ENCODE measurements at regions not wholly inside any gene's neighbourhood (a gene's known extent, or its start where the extent isn't known, plus 50 kb on each side); places are given as distances from the start of the nearest gene placed in this dataset.

DNA sequence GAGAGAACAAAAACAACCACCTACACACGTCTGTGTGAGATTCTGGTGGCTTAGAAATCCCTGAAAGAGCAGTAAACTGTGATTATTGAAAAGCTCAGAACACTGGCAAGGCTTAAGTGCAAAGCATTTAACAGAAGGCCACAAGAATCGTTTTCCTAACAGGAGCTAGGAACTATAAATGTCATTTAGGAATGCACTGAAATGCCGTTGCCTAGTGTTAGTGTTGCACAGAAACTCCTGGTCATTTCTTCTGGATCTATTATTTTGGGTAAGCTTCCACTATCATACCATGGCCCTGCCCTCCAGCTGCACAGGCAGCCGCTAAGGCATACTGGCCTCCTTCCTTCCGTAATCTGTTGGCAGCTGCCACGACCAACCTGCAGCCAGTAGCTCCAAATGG, 923.2 kb downstream of the NLGN4X start:
- TF ChIP-seq, protein P1, sequence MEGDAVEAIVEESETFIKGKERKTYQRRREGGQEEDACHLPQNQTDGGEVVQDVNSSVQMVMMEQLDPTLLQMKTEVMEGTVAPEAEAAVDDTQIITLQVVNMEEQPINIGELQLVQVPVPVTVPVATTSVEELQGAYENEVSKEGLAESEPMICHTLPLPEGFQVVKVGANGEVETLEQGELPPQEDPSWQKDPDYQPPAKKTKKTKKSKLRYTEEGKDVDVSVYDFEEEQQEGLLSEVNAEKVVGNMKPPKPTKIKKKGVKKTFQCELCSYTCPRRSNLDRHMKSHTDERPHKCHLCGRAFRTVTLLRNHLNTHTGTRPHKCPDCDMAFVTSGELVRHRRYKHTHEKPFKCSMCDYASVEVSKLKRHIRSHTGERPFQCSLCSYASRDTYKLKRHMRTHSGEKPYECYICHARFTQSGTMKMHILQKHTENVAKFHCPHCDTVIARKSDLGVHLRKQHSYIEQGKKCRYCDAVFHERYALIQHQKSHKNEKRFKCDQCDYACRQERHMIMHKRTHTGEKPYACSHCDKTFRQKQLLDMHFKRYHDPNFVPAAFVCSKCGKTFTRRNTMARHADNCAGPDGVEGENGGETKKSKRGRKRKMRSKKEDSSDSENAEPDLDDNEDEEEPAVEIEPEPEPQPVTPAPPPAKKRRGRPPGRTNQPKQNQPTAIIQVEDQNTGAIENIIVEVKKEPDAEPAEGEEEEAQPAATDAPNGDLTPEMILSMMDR (IDR thresholded peaks at IDR 0.05; ENCODE audit: low read depth, low read length, poor library complexity, severe bottlenecking): no peak
- no peak for TF ChIP-seq EZH2phosphoT487 (IDR thresholded peaks at IDR 0.05; ENCODE audit: borderline replicate concordance, low read length)

Data from DOHH2 (cell line).